SKM-1 (cell line): ENCODE measurements at regions not wholly inside any gene's neighbourhood (a gene's known extent, or its start where the extent isn't known, plus 50 kb on each side); places are given as distances from the start of the nearest gene placed in this dataset.
"Not testable (repeated sequence)": the region's sequence is repeated elsewhere in the genome, so short reads cannot be mapped to it uniquely, and the experiment has no call there.

Source experiments
- DNase-seq: peaks from one replicate; lab custom pipeline; 2025; ENCODE audit not compliant: unreplicated experiment; lab: John Stamatoyannopoulos, UW

- DNase-seq: no peak
Observed at GRCh38 chr6:137311940-137312339, 92.8 kb upstream of the IFNGR1 start.

- DNase-seq: peak; percentile 73
Observed at GRCh38 chr6:137309078-137309762, 90.0 kb upstream of the IFNGR1 start.

DNA sequence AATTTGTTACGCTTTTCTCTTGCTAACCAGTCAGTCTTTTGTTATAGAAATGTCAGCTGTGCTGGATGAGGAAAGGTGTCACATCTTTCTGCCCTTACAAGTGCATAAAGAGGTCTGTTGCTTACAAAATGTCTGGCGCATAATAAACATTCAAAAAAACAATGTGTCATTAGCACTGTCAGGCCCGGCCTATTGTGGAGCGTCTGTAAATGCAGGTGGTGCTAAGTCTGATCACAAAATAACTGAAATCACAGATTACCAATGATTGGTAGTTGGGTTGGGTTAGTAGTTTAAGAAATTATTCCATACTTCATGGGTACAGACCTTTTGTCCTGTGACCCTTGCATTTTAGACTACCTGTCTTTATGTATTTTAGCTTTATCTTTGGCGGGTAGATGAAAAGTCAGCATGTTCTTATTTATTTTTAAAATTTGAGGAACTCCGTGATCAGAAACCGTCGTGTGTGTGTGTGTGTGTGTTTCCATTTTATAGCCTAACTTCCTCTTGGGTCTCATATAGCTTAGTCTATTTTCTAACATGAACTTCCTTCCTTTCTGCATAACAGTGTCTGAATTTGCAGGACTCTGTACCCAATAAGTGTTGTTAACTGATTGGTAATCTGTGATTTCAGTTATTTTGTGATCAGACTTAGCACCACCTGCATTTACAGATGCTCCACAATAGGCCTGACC is 88.1 kb upstream of the IFNGR1 start:
- peak; percentile 78 for DNase-seq

GRCh38 chr6:137305691-137306090 is 86.5 kb upstream of the IFNGR1 start:
- no peak for DNase-seq

DNA sequence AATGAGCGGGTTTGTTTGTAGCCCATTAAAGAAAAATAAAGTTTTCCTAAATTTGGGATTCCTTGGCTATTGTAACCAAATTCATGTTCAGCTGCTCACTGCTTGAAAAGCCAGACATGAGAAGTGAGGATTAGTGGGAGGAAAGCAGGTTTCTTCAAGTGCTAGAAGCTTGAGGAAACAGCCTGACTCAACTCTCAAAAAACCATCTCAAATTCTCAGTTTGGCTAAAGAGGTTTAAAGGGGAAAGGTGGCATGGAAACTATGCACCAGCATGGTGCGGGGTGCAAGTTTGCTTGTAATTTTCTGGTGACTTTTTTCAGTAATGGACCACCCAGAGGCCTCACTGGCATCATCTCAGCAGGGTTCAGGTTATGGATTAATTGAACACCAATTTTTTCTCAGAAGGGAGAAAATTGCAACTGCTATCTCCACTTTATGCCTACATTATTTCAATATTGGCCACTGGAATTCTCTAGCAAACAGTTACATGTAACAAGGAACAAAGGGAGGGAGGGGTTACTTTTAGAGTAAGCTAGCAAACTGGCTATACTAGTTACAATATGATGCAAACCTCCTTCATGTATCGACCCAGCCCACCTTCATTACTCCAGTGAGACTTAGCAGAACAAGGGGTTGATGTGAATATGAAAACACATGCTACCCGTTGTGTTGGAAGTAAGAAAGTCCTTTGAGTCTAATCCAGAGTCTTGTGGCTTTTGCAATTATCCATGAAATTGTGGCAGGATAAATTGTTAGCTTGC is 85.0 kb upstream of the IFNGR1 start:
- no peak for DNase-seq

DNA sequence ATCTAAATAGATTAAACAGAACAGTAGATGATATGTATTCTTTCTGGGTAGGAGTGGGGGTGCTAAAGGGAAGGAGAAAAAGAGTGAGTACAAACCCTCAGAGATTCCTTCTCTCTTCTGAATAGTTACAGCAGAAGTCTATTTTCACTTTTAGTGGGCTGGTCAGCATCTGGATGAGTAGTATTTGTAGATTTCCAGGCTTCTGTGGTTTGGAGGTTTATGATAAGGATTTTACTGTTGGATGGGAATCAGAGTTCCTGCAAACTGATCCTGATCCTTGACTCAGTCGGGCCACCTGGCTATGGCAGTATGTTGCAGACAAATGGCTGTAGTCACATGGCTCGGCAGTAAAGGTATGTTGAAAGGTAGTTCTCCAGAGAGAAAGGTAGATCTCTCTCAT is 84.3 kb upstream of the IFNGR1 start:
- no peak for DNase-seq

DNA sequence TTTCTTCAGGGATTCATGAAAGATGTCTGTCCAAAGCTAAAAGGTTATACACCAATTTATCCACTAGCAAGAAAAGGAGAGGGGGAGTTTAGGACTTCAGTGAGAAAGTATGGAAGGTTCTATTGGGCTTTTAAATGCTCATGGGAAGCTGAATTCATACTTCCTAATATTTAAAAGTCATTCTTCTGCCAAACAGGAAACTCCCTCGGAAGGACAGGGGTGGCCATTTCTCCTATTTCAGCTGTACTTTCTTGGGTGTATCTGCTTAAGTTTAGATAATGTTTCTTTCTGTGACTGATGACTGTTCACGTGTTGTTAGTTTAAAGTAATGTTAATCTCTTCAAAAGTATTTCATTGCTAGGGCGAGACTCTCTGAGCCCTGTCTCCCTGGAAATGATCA is 80.5 kb upstream of the IFNGR1 start:
- DNase-seq: no peak

DNA sequence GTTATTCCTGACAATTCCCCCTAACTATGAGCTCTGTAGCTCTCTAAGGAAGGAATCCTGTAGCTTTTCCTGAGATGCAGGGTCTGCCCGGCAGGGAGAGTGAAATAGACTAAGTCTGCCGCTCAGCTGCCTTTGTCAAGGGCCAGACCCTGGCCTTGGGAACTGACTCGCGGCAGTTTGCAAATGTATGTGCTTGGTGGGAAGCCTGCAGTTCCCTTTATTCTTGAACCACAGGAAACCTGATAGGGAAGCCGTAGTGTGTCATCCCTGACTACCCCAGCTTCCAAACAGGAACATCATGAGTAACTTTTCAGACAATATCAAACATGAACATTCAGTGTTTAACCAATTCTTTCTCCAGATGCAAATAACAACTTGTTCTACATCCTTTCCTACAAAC is 78.7 kb upstream of the IFNGR1 start:
- peak; percentile 16 for DNase-seq

DNA sequence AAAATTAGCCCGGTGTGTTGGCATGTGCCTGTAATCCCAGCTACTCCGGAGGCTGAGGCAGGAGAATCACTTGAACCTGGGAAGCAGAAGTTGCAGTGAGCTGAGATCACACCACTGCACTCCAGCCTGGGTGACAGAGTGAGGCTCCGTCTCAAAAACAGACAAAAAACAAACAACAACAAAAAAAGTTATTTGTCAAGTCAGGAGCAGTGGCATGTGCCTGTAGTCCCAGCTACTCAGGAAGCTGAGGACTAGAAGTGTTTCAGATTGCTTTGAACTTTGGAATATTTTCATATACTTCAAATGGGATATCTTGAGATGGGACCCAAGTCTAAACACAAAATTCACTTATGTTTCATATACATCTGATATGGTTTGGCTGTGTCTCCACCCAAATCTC is 73.1 kb upstream of the IFNGR1 start:
- DNase-seq: not testable (repeated sequence)

GRCh38 chr6:137291441-137291840 is 72.3 kb upstream of the IFNGR1 start:
- peak; percentile 88 for DNase-seq

DNA sequence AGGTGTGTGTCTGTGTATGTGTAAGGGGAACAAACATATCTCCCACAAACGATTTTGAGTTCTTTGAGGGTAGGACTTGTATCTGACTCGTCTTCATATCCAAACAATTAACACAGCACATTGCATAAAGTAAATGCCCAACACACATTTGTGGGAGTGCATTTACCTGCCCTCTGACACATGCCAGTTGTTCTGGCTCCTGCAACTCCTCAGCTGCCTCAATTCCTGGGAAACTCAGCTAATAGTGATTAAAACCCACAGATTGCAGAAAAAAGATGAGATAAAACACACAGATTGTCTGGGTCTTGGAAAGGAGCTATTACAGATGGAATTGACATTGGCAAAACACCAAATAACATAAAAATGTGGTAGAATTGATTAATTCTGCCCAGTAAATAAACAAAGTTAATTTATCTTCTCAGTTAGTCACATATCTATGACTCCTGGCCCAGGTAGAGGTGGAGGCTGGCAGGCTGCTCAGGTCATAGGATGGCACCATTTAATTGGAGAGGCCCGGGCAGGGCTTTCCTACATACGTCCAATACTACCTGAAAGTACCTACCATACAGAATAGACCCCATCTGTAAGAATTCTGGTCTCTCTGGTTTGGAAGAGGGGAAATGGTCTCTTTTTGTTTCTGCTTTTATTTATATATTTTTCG is 71.5 kb upstream of the IFNGR1 start:
- DNase-seq: no peak

DNA sequence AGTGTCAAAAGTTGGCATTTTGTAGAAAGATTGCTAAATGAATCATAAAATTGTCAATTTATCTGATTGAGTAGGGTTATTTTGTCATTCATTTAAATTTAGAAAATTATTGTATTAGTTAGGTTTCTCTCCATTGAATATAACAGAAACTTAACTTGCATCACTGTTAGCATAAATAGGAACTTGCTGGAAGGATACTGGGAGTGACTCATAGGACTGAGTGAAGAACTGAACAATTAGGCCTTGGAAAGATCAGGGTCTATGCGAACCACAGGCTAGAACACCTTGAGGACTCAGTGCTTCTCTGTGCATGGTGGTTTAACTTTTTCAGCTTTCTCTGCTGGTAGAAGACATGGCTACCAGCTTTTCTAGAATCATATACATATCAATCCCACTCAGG is 67.7 kb upstream of the IFNGR1 start:
- no peak for DNase-seq

- DNase-seq: no peak
Observed at GRCh38 chr6:137286368-137286767, 67.2 kb upstream of the IFNGR1 start.

DNA sequence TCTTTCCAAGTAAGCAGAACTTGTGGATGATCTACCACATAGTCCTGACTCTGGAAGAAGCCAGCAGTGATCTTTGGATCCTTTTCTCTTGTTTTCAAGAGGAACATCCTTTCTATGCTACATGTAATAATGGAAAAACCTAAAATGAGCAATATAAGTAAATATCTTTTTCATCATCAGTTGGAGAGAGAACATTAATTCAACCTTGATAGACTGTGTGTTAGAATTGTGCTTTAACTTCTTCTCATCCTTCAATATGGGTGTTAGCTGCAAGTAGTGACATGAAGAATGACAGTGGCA is 65.6 kb upstream of the IFNGR1 start:
- no peak for DNase-seq

DNA sequence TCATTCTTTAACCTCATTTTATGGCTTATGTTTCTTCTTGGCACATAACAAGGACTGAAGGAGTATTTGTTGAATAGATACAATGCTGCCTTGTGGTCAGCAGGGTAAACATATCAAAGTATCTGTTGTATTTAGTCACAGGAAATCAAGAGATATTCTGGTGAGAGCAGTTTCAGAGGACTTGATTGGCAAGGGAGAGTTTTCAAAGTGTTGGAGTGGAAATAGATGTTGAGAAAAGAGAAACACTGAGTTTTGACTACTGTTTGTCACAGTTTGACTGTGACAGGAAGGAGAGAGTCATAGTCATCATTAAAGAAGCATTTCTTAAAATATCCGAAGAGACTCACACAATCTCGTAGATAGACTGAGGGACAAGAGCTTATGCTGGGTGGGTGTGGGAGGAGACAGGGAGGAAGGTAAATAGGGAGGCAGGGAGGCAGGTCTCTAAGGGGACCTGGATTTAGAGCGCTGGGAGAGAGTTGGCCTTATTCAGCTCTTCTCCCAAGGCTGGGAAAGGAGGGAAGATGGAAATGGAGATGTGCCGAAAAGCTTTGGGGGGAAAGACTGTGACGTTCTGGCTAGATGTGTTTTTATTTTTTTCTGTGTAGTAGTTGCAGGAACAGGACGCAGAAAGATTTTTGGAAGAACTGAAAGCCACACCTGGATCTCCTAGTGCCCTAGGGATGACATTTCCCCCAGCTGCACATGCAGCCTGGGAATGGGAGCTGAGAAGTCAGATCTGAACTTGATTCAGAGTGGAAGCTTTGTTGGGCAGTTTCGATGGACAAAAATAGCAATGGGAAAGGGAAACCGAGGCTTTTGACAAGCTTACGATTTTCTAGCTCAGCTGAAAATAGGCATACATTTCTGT is 65.0 kb upstream of the IFNGR1 start:
- DNase-seq: no peak

DNA sequence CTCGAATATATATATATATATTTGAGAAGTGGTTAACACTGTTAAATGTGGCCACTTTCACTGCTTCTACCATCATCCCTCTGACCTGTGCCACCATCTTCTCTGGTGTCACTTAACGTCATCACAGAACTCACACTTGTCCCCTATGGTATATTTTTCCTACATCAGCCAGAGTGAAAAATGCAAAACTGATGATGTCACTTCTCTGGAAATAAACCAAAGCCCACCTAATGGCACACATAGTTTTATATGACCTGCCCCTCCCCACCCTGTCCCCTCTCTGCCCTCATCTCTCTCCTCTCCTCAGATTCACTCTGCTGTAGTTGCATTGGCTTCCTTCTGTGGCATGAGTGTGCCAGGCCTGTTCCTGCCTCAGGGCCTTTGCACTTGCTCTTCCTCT is 63.9 kb upstream of the IFNGR1 start:
- DNase-seq: no peak

GRCh38 chr6:137282254-137282653 is 63.1 kb upstream of the IFNGR1 start:
- DNase-seq: peak; percentile 81

- DNase-seq: not testable (repeated sequence)
Observed at GRCh38 chr6:137279279-137279678, 60.1 kb upstream of the IFNGR1 start.

DNA sequence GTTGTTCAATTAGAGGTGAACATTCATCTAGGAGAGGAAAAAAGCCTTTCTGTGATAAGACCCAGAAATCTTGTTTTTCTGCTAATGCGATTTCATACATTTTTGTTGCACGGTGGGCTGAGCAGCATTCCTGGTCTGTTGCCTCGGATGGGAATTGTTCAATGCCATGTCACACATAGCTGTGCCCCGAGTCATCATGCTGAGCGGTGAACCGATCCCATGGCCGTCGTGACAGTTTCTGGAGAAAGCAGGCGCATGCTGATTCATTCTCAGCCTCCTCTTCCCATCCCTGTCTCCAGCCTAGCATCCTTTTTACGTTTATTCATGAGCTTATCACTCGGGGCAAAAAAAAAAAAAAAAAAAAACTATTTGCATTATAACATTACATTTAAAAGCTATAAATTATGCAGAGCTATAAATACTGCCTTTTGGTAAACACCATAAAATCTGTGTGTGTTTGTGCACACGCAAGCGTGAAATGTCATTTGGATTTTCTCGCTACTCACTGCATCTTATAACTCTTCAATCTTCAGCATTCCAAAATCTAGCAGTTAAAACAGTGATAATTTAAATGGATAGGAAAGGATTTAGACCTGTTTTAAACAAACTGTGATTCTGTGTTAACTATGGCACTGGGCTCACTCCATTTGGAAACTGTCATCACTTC is 58.9 kb upstream of the IFNGR1 start:
- no peak for DNase-seq

DNA sequence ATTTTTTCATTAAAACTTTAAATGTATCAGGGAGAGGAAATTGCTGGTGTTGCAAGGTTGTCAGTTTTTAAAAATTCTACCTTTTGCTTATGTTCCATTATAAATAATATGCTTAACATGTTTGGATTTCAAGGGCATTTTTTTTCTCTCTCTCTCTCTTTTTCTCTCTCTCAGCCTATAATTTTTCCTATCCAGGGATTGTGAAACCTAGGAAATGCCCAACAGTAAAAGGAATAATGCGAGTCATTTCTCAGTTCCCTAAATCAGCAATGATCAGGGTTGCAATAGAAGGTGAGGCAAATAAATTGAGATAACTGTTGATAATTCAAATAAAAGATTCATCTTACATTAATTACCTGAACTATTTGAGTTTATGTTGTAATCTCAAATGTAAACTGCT is 53.2 kb upstream of the IFNGR1 start:
- no peak for DNase-seq
